HG03575 (cell line): ENCODE measurements at regions not wholly inside any gene's neighbourhood (a gene's known extent, or its start where the extent isn't known, plus 50 kb on each side); places are given as distances from the start of the nearest gene placed in this dataset.
"Not testable (repeated sequence)": the region's sequence is repeated elsewhere in the genome, so short reads cannot be mapped to it uniquely, and the experiment has no call there.

Experiments used
- ATAC-seq: cut with Tn5 transposase; IDR thresholded peaks from one replicate; pipeline ENCODE4 v1.9.1; 2021; ENCODE audit not compliant: unreplicated experiment, insufficient number of reproducible peaks, low FRiP score; ENCODE audit errors: extremely low read depth

DNA sequence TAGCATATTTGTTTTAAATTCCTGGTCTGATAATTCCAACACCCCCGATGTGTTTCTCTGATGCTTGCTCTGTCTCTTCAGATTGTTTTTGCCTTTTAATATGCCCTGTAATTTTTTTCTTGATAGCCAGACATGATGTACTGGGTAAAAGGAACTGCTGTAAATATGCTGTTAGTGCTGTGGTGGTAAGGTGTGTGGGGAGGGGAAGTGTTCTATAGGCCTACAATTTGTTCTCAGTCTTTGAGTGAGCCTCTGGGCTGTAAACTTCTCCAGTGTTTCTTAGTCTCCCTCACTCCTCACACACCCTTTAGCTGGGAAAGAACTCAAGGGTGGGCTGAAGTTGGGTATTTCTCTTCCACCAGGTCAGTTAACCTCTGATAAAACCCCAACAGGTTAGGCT lies 147.0 kb upstream of the OR4E1 start:
- no peak for ATAC-seq

DNA sequence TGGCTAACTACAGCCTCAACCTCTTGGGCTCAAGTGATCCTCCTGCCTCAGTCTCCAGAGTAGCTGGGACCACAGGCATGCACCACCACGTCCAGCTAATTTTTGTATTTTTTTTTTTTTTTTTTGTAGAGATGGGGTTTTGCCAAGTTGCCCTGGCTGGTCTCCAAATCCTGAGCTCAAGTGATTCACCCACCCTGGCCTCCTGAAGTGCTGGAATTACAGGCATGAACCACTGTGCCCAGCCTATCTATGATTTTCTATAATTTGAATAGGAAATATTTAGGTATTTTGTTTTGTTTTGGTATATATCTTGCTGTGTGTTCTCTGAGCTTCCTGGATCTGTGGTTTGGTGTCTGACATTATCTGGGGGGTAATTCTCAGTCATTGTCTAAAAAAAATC lies 146.3 kb upstream of the OR4E1 start:
- not testable (repeated sequence) for ATAC-seq

DNA sequence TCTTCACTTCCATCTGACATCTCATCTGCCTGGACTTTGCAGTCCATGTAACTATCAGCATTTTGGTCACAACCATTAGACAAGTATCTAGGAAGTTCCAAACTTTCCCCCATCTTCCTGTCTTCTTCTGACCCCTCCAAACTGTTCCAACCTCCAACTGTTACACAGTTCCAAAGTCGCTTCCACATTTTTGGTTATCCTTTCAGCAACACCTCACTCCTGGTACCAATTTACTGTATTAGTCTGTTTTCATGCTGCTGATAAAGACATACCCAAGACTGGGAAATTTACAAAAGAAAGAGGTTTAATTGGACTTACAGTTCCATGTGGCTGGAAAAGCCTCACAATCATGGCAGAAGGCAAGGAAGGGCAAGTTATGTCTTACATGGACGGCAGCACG lies 143.4 kb upstream of the OR4E1 start:
- ATAC-seq, result not testable (repeated sequence)

DNA sequence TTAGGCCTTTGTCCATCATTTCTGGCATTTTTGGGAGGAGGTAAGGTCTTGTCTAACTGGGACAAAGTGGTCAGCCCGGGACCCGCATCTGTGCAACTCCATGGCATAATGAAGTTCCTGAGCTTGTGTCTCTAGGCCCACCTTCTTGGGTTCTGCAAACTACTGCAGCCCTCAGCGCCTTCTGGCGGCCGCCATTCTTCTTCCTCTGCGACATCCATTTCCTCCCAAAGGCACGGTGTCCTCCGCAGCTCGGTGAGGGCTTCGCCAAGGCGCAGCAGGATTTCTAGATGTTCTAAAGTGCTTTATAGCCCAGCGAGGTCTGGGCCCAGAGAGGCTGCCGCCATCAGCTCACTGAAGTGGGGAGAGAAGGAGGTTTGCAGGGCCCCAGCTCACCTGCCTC lies 134.4 kb upstream of the OR4E1 start:
- ATAC-seq, result no peak

- no peak for ATAC-seq
Measured at GRCh38 chr14:21804981-21805380, 131.4 kb upstream of the OR4E1 start.

GRCh38 chr14:21802441-21802840 lies 128.8 kb upstream of the OR4E1 start:
- ATAC-seq, result no peak

DNA sequence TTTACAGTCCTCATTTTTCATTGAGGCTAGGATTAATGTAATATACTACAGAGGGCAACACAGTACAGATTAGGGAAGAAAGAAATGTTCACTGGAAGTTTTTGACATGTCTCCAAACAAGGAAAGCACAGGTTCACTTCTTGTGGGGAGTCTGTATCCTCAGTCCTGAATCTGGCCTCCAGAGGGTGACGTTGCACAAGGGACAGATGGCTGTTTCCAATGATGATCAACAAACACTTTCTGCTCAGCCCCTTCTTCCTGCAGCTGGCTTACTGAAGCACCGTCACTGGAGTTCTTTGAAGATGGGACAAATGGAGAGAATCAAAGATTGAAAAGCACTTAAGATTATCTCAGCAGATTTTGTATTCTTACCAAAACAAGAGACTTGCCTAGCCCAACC lies 123.3 kb upstream of the OR4E1 start:
- ATAC-seq, result no peak

GRCh38 chr14:21795456-21795855 lies 121.8 kb upstream of the OR4E1 start:
- no peak for ATAC-seq

- no peak for ATAC-seq
Measured at GRCh38 chr14:21791749-21792148, 118.1 kb upstream of the OR4E1 start.

GRCh38 chr14:21788687-21789086 lies 115.1 kb upstream of the OR4E1 start:
- ATAC-seq, result not testable (repeated sequence)

DNA sequence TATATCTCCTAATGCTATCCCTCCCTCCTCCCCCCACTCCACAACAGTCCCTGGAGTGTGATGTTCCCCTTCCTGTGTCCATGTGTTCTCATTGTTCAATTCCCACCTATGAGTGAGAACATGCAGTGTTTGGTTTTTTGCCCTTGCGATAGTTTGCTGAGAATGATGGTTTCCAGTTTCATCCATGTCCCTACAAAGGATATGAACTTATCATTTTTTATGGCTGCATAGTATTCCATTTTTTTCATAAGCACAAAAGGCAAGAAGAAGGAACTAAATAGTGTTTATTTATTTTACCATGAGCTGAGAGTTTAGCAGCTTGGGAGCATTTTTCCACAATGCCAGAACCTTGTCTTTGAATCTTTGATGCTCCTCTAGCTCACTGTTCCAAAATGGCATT lies 113.6 kb upstream of the OR4E1 start:
- ATAC-seq, result not testable (repeated sequence)

DNA sequence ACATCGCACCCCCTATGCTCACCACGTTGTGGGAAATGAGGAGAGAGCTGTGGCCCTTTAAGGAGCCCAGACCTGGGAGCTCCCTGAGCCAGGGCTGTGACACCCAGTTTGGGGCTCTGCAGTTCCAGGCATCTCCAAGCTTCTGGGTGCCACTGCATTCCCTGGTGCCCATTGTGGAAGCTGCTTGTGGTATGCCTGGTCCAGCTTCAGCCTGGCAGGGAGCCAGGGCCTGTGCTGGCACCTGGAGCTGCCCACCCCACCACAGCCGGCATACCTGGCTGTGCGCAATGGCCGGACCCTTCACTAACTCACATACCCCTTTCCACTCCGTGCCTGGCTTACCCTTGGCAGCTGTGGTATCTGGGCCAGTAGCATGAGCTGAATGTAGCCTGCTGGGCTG lies 107.9 kb upstream of the OR4E1 start:
- no peak for ATAC-seq

GRCh38 chr14:21780429-21781084 lies 106.9 kb upstream of the OR4E1 start:
- no peak for ATAC-seq

GRCh38 chr14:21771671-21772070 lies 98.1 kb upstream of the OR4E1 start:
- ATAC-seq, result no peak

DNA sequence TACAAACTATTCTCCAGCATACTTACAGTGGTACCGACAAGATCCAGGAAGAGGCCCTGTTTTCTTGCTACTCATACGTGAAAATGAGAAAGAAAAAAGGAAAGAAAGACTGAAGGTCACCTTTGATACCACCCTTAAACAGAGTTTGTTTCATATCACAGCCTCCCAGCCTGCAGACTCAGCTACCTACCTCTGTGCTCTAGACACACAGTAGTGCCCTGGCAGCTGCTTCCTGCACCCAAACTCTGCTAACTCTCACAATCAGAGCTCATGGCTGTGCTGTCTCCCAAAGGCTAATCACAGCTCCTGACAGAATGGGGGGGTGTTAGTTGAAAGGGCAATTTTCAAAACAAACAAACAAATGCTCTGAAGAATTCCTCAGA lies 95.2 kb upstream of the OR4E1 start:
- no peak for ATAC-seq

GRCh38 chr14:21768116-21768874 lies 94.7 kb upstream of the OR4E1 start:
- ATAC-seq, result no peak

GRCh38 chr14:21760360-21760759 lies 86.7 kb upstream of the OR4E1 start:
- ATAC-seq, result not testable (repeated sequence)

DNA sequence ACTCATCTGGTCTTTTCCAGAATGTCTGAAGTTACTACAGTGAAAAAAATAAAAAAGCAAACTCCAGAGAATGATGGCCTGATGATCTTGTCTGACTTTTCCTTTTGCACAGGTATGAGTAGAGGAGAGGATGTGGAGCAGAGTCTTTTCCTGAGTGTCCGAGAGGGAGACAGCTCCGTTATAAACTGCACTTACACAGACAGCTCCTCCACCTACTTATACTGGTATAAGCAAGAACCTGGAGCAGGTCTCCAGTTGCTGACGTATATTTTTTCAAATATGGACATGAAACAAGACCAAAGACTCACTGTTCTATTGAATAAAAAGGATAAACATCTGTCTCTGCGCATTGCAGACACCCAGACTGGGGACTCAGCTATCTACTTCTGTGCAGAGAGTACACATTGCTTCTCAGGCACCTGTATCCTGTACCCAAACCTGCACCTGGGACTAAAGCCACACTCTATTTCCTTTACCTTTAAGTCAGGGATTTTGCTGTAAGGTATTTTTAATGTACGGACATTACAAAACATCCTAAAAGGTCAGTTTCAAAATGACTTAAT lies 75.8 kb upstream of the OR4E1 start:
- no peak for ATAC-seq

GRCh38 chr14:21748869-21749303 lies 75.3 kb upstream of the OR4E1 start:
- ATAC-seq, result no peak

GRCh38 chr14:21735639-21736307 lies 62.2 kb upstream of the OR4E1 start:
- no peak for ATAC-seq
